ENCODE measurements at regions not wholly inside any gene's neighbourhood (a gene's known extent, or its start where the extent isn't known, plus 50 kb on each side); places are given as distances from the start of the nearest gene placed in this dataset.
"Not testable (repeated sequence)": the region's sequence is repeated elsewhere in the genome, so short reads cannot be mapped to it uniquely, and the experiment has no call there.

GRCh38 chr7:17396692-17397091 lies 98.2 kb downstream of the AHR start:
- ATAC-seq = peak; percentile 35

- ATAC-seq = no peak
Observed at GRCh38 chr7:17401791-17402627, 103.6 kb downstream of the AHR start.

- no peak for ATAC-seq
Observed at GRCh38 chr7:17402628-17403278, 104.3 kb downstream of the AHR start.

DNA sequence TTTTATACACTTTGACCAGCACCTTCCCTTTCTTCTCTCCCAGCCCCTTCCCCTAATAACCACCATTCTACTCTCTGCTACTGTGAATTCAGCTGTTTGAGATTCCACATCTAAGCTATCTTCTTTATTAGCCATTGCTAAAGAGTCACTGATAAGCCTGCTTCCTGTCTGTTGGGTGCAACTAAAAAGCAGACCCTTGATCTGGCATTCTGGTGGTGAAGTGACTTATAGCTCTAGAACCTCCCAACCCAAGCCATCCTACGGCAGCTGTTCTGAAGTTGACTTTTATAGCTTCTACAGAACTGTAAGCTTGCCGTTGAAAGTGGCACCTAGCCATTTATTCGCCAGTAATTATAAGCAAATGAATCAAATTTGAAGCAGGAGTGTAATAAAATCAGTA lies 105.6 kb downstream of the AHR start:
- no peak for ATAC-seq

- ATAC-seq = peak; percentile 70
Observed at GRCh38 chr7:17405786-17406185, 107.3 kb downstream of the AHR start.

DNA sequence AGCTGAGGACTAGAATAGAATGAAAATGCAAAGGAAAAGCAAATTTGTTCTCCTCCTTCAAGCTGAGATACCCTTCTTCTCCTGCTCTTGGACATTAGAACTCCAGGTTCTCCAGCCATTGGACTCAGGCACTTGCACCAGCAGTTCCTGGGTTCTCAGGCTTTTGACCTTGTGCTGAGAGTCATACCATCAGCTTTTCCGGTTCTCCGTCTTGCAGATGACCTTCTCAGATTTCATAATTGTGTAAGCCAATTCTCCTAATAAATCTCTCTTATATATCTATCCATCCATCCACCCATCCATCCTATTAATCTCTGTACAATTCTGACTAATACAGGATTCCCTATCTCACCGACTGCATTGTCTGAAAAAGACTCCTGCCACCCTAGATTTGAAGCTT lies 108.3 kb downstream of the AHR start:
- ATAC-seq = no peak

GRCh38 chr7:17407229-17407628 lies 108.8 kb downstream of the AHR start:
- ATAC-seq = no peak

- peak; percentile 97 for ATAC-seq
Observed at GRCh38 chr7:17408245-17408903, 109.9 kb downstream of the AHR start.

GRCh38 chr7:17408904-17409290 lies 110.4 kb downstream of the AHR start:
- no peak for ATAC-seq

DNA sequence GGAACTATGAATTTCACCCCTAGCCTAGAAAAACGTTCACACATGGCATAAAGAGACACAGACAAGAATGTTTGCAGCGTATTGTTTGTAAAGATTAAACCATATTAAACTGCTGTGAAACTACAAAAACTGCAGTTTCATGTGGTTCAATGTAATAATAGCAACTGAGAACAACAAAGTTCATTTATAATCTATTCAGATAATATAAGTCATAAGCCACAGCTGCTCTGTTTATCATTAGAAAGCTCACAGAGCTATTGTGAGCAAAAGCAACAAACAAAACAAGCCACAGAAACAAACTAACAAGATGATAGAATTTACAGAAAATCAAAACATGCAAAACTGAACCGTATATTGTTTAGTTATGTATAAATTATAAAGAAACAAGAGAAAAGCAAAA lies 113.5 kb downstream of the AHR start:
- no peak for ATAC-seq

- no peak for ATAC-seq
Observed at GRCh38 chr7:17412883-17413282, 114.4 kb downstream of the AHR start.

- no peak for ATAC-seq
Observed at GRCh38 chr7:17415955-17416354, 117.5 kb downstream of the AHR start.

DNA sequence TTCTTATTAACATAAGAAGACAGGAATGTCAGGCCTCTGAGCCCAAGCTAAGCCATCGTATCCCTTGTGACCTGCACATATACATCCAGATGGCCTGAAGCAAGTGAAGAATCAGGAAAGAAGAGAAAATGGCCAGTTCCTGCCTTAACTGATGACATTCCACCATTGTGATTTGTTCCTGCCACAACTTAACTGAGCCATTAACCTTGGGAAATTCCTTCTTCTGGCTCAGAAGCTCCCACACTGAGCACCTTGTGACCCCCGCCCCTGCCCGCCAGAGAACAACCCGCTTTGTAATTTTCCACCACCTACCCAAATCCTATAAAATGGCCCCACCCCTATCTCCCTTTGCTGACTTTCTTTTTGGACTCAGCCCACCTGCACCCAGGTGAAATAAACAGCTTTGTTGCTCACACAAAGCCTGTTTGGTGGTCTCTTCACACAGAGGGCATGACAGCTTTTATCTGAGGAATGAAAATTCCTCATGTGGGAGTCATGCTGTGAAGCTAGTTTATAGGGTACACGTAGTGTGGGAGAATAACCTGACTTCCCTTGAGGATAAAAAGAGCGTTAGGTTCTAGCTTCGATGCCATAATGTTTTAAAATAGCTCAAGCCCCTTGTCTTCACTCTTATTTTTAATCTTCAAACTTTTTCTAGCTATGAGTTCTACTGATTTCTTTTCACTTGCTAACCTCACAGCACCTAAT lies 122.0 kb downstream of the AHR start:
- not testable (repeated sequence) for ATAC-seq

GRCh38 chr7:17421941-17422340 lies 123.5 kb downstream of the AHR start:
- ATAC-seq = no peak

DNA sequence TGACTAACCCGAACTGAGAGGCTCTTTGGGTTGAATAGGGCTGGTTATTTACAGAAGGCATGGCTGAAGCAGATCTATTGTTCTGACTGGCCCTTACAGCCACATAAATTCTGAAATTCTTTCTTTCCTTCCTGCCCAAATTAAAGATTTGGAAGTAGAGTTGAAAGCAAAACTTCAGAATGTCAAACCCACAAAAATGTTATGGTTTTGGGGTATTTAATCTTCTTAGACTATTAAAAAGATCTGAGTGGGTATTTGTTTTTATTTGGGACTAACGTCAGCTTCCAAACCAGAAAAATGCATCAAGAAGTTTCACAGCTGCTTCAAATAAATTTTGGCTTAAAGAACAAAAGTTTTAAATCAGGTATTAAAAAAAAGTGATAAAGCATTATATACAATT lies 124.5 kb downstream of the AHR start:
- ATAC-seq = no peak

GRCh38 chr7:17427924-17428323 lies 129.5 kb downstream of the AHR start:
- ATAC-seq = no peak

DNA sequence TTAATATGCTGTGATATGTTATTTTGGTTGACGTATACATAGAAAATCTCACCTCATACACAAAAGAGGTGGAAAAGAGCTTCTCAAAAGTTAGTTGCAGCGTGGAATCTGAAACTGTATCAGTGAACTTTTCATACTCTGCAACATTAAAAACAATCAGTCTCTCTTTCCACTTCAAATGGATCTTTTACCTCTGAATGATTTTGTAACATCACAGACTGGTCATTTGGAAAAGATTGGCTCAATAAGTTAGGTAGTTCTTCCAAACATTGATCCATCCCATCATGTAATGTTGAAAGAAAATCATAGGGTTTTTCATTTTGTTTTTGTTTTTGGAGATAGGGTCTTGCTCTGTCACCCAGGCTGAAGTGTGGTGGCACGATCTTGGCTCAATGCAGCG lies 131.1 kb downstream of the AHR start:
- no peak for ATAC-seq

DNA sequence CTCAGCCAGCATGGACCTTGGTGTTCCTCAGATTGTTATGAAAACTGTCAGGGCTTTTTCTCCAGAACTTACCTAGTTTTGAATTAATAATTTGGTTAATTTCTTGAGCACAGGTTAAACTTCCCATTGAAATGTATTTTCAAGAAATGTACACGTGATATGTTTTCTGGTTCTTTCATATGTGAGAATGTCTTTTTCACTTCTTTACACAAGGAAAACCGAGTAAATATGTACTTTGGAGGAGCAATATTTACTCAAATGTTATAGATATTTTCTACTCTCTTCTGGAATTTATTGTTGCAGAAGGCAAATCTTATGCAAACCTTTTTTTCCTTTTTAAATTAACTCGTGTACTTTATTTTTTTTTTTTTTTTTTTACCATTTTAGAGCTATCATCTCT lies 134.3 kb downstream of the AHR start:
- ATAC-seq = no peak

DNA sequence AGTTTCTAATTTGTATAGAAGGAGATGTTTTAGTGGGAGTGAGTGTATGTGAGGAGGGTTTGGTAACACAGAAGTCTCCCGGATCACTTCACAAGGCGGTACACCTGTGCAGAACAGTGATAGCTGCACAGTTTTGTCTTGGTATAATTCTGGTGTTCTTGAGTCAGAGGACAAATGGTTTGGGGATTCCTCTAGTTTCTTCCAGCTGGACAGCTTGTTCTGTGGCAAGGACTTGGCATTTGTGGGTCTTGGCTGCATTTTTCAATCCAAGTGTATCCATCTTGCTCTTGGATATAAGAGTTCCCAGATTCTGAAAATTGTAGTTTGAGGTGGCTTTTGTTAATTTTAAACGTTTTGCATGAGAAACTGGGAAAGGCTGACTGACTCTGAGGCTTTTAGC lies 135.7 kb downstream of the AHR start:
- ATAC-seq = no peak

DNA sequence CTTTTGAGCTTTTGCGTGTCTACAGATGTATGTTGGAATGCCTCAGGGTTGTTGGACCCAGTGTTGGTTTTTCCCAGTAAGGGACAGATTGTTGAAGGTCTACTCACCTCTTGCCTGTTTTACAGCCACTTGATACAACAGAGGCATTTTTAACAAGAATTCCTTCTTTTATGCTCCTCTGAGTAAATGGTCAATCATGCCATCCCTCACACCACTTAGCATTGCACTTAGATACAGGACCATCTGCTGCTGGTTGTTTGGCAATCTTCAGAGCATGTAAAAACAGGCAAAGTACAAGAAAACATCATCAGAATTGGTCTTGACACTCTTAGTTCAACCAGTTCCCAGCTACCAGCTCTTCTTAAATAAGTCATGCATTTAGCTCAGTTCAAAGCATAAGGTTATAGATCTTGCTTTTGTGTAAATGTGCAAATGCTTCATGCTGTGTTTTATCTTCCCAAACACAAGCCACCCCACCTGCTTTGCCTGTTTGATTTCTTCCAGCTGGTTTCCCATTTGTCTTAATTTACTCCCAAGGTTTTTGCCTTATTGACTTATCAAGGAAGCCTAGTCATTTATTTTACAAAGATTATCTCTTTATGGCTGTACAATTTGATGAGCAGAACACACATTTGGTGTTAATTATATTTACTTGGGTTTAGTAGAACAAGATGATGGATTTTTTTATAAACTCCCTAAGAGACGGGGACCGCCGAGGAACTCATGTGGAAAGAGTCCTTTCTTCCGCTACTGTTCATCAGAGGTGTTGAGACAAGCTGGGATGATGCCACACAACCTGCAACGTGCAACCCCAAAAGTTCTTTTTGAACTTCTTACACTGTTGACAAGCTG lies 136.6 kb downstream of the AHR start:
- ATAC-seq = no peak

- ATAC-seq = no peak
Observed at GRCh38 chr7:17436126-17436525, 137.7 kb downstream of the AHR start.

DNA sequence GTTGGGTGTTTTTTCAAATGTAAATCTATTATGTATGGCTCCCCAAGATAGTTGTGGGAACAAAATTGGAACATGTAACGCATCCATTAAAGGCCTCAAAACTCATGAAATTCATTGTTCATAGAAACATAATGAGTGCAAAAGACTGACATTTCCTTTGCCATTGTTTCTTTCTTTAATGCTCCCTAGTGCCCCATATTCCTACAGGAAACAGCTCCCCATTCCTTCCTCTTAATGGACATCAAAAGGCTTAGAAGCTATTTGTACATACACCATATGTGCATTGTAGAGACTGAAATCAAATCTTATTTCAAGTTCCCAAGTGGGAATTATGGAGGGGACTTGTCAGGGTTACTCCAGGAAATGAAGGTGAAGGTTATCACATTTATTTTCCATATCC lies 139.1 kb downstream of the AHR start:
- no peak for ATAC-seq

All from esophagus mucosa (tissue), 1 donor.